ENCODE measurements at regions not wholly inside any gene's neighbourhood (a gene's known extent, or its start where the extent isn't known, plus 50 kb on each side); places are given as distances from the start of the nearest gene placed in this dataset.

GRCh38 chr13:89307278-89307677 lies 1636.1 kb downstream of the SLITRK5 start:
- Histone ChIP-seq H3K4me1 (ENCODE audit: control insufficient read depth in 1 of 2, insufficient read depth in 2 of 2, low read length in 2 of 2) (no peaks in the 10 kb centered on the region), H4K91ac (ENCODE audit: low read depth, low read length) (no peak overlapping the region), H3K4ac (ENCODE audit: low read depth, low read length) (no peak overlapping the region), H3K4me3 (ENCODE audit: low read depth, low read length) (no peak overlapping the region), H4K8ac (ENCODE audit: low read depth, low read length) (no peak overlapping the region), H2AK5ac (ENCODE audit: low read length) (no peak overlapping the region), H3K9me3 (ENCODE audit: insufficient read depth, low read depth, low read length) (no peaks in the 10 kb centered on the region), H2BK120ac (ENCODE audit: insufficient read depth, low read length, poor library complexity) (no peak overlapping the region), H4K12ac (ENCODE audit: low read depth, low read length) (no peak overlapping the region), H2AFZ (ENCODE audit: insufficient read depth, low read length, poor library complexity) (no peak overlapping the region), H3K79me1 (ENCODE audit: low read length) (no peaks in the 10 kb centered on the region), H3K9ac (ENCODE audit: low read length) (no peak overlapping the region), H3K14ac (ENCODE audit: low read length) (no peak overlapping the region), H3K23ac (ENCODE audit: low read length) (no peak overlapping the region), H2BK12ac (ENCODE audit: low read length) (no peak overlapping the region), H2BK5ac (ENCODE audit: low read depth, low read length, poor library complexity) (no peak overlapping the region), H3K27me3 (ENCODE audit: insufficient read depth, low read length) (no peaks in the 10 kb centered on the region), H3K18ac (ENCODE audit: low read length) (no peak overlapping the region), H3K79me2 (ENCODE audit: control insufficient read depth, insufficient read depth, low read length, poor library complexity) (no peaks in the 10 kb centered on the region), H3K4me2 (ENCODE audit: low read length) (no peak overlapping the region), H3K36me3 (ENCODE audit: control insufficient read depth in 1 of 2, insufficient read depth in 2 of 2, low read length in 2 of 2) (no peaks in the 10 kb centered on the region), H3K27ac (ENCODE audit: low read depth, low read length) (no peak overlapping the region)
- no peak for DNase-seq
- no CpG with 5 or more reads among the region's 2 CpGs for WGBS (ENCODE audit: extremely low coverage, insufficient coverage, insufficient read length)

- H3K79me1 ChIP-seq (ENCODE audit: low read length), result no peaks in the 10 kb centered on the region
- no peak overlapping the region for H3K23ac ChIP-seq (ENCODE audit: low read length)
- WGBS (ENCODE audit: extremely low coverage, insufficient coverage, insufficient read length), result no CpG with 5 or more reads among the region's 4 CpGs
- H3K9ac ChIP-seq (ENCODE audit: low read length), result no peak overlapping the region
- H3K36me3 ChIP-seq (ENCODE audit: control insufficient read depth in 1 of 2, insufficient read depth in 2 of 2, low read length in 2 of 2), result no peaks in the 10 kb centered on the region
- no peak overlapping the region for H4K12ac ChIP-seq (ENCODE audit: low read depth, low read length)
- H2BK120ac ChIP-seq (ENCODE audit: insufficient read depth, low read length, poor library complexity), result no peak overlapping the region
- DNase-seq, result no peak
- H3K4ac ChIP-seq (ENCODE audit: low read depth, low read length), result no peak overlapping the region
- H3K79me2 ChIP-seq (ENCODE audit: control insufficient read depth, insufficient read depth, low read length, poor library complexity), result no peaks in the 10 kb centered on the region
- H3K14ac ChIP-seq (ENCODE audit: low read length), result no peak overlapping the region
- H3K27ac ChIP-seq (ENCODE audit: low read depth, low read length), result no peak overlapping the region
- H3K4me1 ChIP-seq (ENCODE audit: control insufficient read depth in 1 of 2, insufficient read depth in 2 of 2, low read length in 2 of 2), result no peaks in the 10 kb centered on the region
- no peak overlapping the region for H2BK12ac ChIP-seq (ENCODE audit: low read length)
- no peaks in the 10 kb centered on the region for H3K27me3 ChIP-seq (ENCODE audit: insufficient read depth, low read length)
- H2AK5ac ChIP-seq (ENCODE audit: low read length), result no peak overlapping the region
- no peak overlapping the region for H3K4me2 ChIP-seq (ENCODE audit: low read length)
- no peak overlapping the region for H2BK5ac ChIP-seq (ENCODE audit: low read depth, low read length, poor library complexity)
- H4K8ac ChIP-seq (ENCODE audit: low read depth, low read length), result no peak overlapping the region
- H3K18ac ChIP-seq (ENCODE audit: low read length), result no peak overlapping the region
- H3K9me3 ChIP-seq (ENCODE audit: insufficient read depth, low read depth, low read length), result no peaks in the 10 kb centered on the region
- no peak overlapping the region for H3K4me3 ChIP-seq (ENCODE audit: low read depth, low read length)
- H2AFZ ChIP-seq (ENCODE audit: insufficient read depth, low read length, poor library complexity), result no peak overlapping the region
- no peak overlapping the region for H4K91ac ChIP-seq (ENCODE audit: low read depth, low read length)
These were observed 1639.9 kb downstream of the SLITRK5 start for GRCh38 chr13:89310943-89311672.

GRCh38 chr13:89315287-89315686 lies 1644.1 kb downstream of the SLITRK5 start:
- Histone ChIP-seq H4K91ac (ENCODE audit: low read depth, low read length) (no peak overlapping the region), H3K9ac (ENCODE audit: low read length) (no peak overlapping the region), H3K23ac (ENCODE audit: low read length) (no peak overlapping the region), H3K27ac (ENCODE audit: low read depth, low read length) (no peak overlapping the region), H3K9me3 (ENCODE audit: insufficient read depth, low read depth, low read length) (no peaks in the 10 kb centered on the region), H2AK5ac (ENCODE audit: low read length) (no peak overlapping the region), H3K79me1 (ENCODE audit: low read length) (no peaks in the 10 kb centered on the region), H3K4me2 (ENCODE audit: low read length) (no peak overlapping the region), H3K79me2 (ENCODE audit: control insufficient read depth, insufficient read depth, low read length, poor library complexity) (no peaks in the 10 kb centered on the region), H3K14ac (ENCODE audit: low read length) (no peak overlapping the region), H4K8ac (ENCODE audit: low read depth, low read length) (no peak overlapping the region), H3K36me3 (ENCODE audit: control insufficient read depth in 1 of 2, insufficient read depth in 2 of 2, low read length in 2 of 2) (no peaks in the 10 kb centered on the region), H2BK12ac (ENCODE audit: low read length) (no peak overlapping the region), H3K4me1 (ENCODE audit: control insufficient read depth in 1 of 2, insufficient read depth in 2 of 2, low read length in 2 of 2) (no peaks in the 10 kb centered on the region), H4K12ac (ENCODE audit: low read depth, low read length) (no peak overlapping the region), H3K18ac (ENCODE audit: low read length) (no peak overlapping the region), H2BK5ac (ENCODE audit: low read depth, low read length, poor library complexity) (no peak overlapping the region), H2AFZ (ENCODE audit: insufficient read depth, low read length, poor library complexity) (no peak overlapping the region), H3K27me3 (ENCODE audit: insufficient read depth, low read length) (no peaks in the 10 kb centered on the region), H3K4me3 (ENCODE audit: low read depth, low read length) (no peak overlapping the region), H2BK120ac (ENCODE audit: insufficient read depth, low read length, poor library complexity) (no peak overlapping the region), H3K4ac (ENCODE audit: low read depth, low read length) (no peak overlapping the region)
- WGBS (ENCODE audit: extremely low coverage, insufficient coverage, insufficient read length), result no CpG with 5 or more reads among the region's 1 CpG
- no peak for DNase-seq

DNA sequence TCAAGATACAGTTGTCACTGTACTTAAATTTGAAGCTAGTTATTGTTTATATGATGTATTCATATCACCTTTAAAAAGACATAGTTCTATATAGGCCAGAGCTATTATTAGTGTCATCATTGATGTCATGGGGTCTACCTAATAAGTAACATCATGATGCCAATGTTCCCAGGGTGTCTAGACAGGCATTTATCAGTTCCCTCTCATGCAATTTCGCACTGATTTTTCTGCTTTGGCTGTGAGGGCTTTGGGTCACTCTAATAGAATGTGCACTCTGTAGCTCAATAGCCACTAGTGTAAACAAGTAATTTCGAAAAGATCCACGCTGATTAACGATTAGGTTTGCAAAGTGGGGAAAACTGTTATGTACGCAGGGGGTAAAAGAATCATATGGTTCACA lies 1651.3 kb downstream of the SLITRK5 start:
- Histone ChIP-seq H2AK5ac (ENCODE audit: low read length) (no peak overlapping the region), H2BK5ac (ENCODE audit: low read depth, low read length, poor library complexity) (no peak overlapping the region), H3K79me2 (ENCODE audit: control insufficient read depth, insufficient read depth, low read length, poor library complexity) (no peaks in the 10 kb centered on the region), H3K27me3 (ENCODE audit: insufficient read depth, low read length) (no peaks in the 10 kb centered on the region), H3K23ac (ENCODE audit: low read length) (no peak overlapping the region), H2BK120ac (ENCODE audit: insufficient read depth, low read length, poor library complexity) (no peak overlapping the region), H3K4ac (ENCODE audit: low read depth, low read length) (no peak overlapping the region), H2AFZ (ENCODE audit: insufficient read depth, low read length, poor library complexity) (no peak overlapping the region), H3K4me1 (ENCODE audit: control insufficient read depth in 1 of 2, insufficient read depth in 2 of 2, low read length in 2 of 2) (no peaks in the 10 kb centered on the region), H3K14ac (ENCODE audit: low read length) (no peak overlapping the region), H3K9me3 (ENCODE audit: insufficient read depth, low read depth, low read length) (no peaks in the 10 kb centered on the region), H3K36me3 (ENCODE audit: control insufficient read depth in 1 of 2, insufficient read depth in 2 of 2, low read length in 2 of 2) (no peaks in the 10 kb centered on the region), H2BK12ac (ENCODE audit: low read length) (no peak overlapping the region), H3K79me1 (ENCODE audit: low read length) (no peaks in the 10 kb centered on the region), H3K27ac (ENCODE audit: low read depth, low read length) (no peak overlapping the region), H3K9ac (ENCODE audit: low read length) (no peak overlapping the region), H3K4me3 (ENCODE audit: low read depth, low read length) (no peak overlapping the region), H4K91ac (ENCODE audit: low read depth, low read length) (no peak overlapping the region), H3K18ac (ENCODE audit: low read length) (no peak overlapping the region), H4K8ac (ENCODE audit: low read depth, low read length) (no peak overlapping the region), H3K4me2 (ENCODE audit: low read length) (no peak overlapping the region), H4K12ac (ENCODE audit: low read depth, low read length) (no peak overlapping the region)
- no peak for DNase-seq
- no CpG with 5 or more reads among the region's 5 CpGs for WGBS (ENCODE audit: extremely low coverage, insufficient coverage, insufficient read length)

Measured in trophoblast cell (in vitro differentiated cells and primary cell).